ENCODE measurements at regions not wholly inside any gene's neighbourhood (a gene's known extent, or its start where the extent isn't known, plus 50 kb on each side); places are given as distances from the start of the nearest gene placed in this dataset.
"Not testable (repeated sequence)": the region's sequence is repeated elsewhere in the genome, so short reads cannot be mapped to it uniquely, and the experiment has no call there.

DNA sequence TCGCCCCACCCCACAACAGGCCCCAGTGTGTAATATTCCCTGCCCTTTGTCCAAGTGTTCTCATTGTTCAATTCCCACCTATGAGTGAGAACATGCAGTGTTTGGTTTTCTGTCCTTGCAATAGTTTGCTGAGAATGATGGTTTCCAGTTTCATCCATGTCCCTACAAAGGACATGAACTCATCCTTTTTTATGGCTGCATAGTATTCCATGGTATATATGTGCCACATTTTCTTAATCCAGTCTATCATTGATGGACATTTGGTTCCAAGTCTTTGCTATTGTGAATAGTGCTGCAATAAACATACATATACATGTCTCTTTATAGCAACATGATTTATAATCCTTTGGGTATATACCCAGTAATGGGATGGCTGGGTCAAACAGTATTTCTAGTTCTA, 132.7 kb downstream of the SNX10 start:
- H3K9me3 ChIP-seq (replicated peaks); H3K27me3 ChIP-seq (replicated peaks); H3K4me1 ChIP-seq (replicated peaks); H3K36me3 ChIP-seq; DNase-seq (ENCODE audit: low read depth in 1 of 2, low spot score in 2 of 2); H3K4me3 ChIP-seq; H3K27ac ChIP-seq: not testable (repeated sequence)

DNA sequence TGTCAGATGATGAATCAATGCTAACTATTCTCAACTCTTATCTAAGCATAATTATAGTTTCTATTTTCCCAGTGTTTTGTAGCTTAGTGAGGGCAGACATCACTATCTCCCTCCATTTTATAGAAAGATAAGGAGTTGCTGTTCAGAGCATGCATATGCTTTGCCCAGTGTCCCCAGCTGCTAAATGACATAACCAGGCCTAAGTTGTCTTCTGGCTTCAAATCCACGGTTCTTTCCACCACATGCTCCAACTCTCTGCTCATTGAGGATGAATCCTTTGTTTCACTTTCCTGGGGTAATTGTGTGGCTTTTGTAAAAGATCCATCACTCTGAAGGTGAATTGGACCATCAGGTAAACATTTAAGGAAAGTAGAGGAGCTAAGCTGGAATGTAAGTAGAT, 134.0 kb downstream of the SNX10 start:
- Histone ChIP-seq H3K9me3 (replicated peaks) (no peaks in the 10 kb centered on the region), H3K4me3 (no peak overlapping the region), H3K27me3 (replicated peaks) (no peaks in the 10 kb centered on the region), H3K27ac (no peak overlapping the region), H3K4me1 (replicated peaks) (no peaks in the 10 kb centered on the region), H3K36me3 (no peaks in the 10 kb centered on the region)
- DNase-seq (ENCODE audit: low read depth in 1 of 2, low spot score in 2 of 2), result no peak

DNA sequence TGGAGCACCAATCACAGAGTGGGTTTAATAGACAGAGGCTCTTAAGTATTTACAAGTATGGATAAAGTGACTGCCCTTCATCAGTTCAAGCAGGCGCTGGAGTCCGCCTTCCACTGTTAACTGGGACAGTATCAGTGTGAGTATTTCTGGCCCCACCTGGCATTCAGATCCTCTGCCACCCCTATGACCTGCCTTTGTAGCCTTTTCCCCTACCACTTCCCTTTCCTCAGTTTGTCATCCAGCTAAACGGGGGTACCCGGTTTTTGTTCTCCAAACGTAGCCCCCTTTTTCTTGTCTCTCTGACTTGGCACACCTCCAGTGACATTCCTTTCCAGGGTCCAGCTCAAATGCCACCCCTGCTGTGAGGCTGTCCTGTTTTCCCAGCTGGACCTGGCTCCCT, 134.4 kb downstream of the SNX10 start:
- no peak overlapping the region for H3K27ac ChIP-seq
- H3K36me3 ChIP-seq, result no peaks in the 10 kb centered on the region
- no peaks in the 10 kb centered on the region for H3K9me3 ChIP-seq (replicated peaks)
- no peaks in the 10 kb centered on the region for H3K4me1 ChIP-seq (replicated peaks)
- DNase-seq (ENCODE audit: low read depth in 1 of 2, low spot score in 2 of 2), result no peak
- no peaks in the 10 kb centered on the region for H3K27me3 ChIP-seq (replicated peaks)
- no peak overlapping the region for H3K4me3 ChIP-seq

DNA sequence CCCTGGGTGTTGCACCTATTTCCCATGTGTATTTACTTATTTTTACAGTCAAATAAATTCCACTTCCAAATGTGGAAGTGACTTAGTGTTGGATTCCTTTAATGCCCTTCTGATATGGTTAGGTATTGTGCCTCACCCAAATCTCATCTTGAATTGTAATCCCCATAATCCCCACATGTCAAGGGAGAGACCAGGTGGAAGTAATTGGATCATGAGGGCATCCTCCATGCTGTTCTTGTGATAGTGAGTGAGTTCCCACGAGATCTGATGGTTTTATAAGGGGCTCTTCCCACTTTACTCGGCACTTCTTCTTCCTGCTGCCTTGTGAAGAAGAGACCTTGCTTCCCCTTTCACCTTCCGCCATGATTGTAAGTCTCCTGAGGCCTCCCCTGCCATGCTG, 136.9 kb downstream of the SNX10 start:
- Histone ChIP-seq H3K9me3 (replicated peaks) (no peaks in the 10 kb centered on the region), H3K4me1 (replicated peaks) (no peaks in the 10 kb centered on the region), H3K4me3 (no peak overlapping the region), H3K27me3 (replicated peaks) (no peaks in the 10 kb centered on the region), H3K36me3 (no peaks in the 10 kb centered on the region), H3K27ac (no peak overlapping the region)
- DNase-seq (ENCODE audit: low read depth in 1 of 2, low spot score in 2 of 2), result no peak

DNA sequence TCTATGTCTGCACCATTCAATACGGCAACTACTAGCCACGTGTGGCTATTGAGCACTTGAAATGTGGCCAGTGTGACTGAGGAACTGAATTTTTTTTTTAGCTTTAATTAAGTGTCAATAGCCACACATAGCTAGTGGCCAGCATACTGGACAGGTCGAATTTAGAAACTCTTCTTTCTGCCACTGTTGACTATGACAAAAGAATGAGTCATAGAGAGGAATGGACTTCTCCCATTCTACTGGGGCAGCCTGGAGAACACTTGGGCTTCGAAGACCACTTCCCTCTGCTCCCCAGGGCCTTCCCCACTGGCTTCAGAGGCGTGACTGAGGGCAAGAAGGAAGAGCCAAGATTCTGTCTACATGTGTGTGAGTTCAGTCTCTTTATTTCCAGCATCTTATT, 137.5 kb downstream of the SNX10 start:
- DNase-seq (ENCODE audit: low read depth in 1 of 2, low spot score in 2 of 2), result no peak
- H3K4me1 ChIP-seq (replicated peaks), result no peaks in the 10 kb centered on the region
- no peak overlapping the region for H3K4me3 ChIP-seq
- H3K27me3 ChIP-seq (replicated peaks), result no peaks in the 10 kb centered on the region
- no peaks in the 10 kb centered on the region for H3K36me3 ChIP-seq
- H3K9me3 ChIP-seq (replicated peaks), result no peaks in the 10 kb centered on the region
- no peak overlapping the region for H3K27ac ChIP-seq

DNA sequence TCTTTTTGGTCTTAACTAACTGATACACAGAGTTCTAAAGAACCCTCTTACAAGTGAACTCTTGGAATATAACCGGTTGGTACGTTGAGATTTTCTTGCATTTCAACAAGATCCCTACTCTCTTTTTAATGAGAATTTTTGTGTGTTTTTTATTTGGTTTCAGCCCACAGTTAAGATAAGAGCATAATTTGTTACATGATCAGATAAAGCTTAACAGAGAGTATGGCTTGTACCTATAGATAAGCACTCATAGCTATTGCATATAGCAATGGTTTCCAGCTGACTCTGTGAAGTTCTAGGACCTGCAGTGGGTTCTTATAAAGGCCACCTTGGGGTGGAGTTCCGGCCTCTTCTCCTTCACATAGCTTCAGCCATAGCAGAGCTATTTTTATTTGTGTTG, 143.3 kb downstream of the SNX10 start:
- H3K4me1 ChIP-seq (replicated peaks), result no peaks in the 10 kb centered on the region
- no peak overlapping the region for H3K4me3 ChIP-seq
- no peaks in the 10 kb centered on the region for H3K27me3 ChIP-seq (replicated peaks)
- DNase-seq (ENCODE audit: low read depth in 1 of 2, low spot score in 2 of 2), result no peak
- H3K36me3 ChIP-seq, result no peaks in the 10 kb centered on the region
- no peaks in the 10 kb centered on the region for H3K9me3 ChIP-seq (replicated peaks)
- H3K27ac ChIP-seq, result no peak overlapping the region

DNA sequence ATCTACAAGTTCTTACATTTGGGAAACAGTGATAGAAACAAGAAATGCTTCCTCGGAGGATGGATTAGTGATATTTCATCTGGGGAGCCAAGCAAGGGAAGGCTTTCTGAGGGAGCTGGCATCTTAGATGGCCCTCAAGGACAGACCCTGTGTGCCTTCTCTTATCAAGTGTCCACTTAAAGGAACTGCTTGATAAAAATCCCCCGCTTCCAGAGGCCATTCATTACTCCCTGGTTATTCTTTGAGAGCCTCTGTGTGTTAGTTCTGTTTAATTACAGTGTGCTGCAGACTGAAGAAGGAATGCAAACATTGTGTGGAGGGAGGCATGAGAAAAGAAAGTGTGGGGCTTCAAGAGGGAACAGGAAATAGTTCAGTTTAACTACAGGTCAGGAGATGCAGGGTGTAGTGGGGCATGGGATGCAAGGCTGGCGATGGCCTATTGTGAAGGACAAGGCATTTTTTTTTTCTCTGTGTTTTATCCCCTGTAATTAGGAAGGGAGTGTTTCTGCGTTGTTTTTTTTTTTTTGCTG, 145.4 kb downstream of the SNX10 start:
- DNase-seq (ENCODE audit: low read depth in 1 of 2, low spot score in 2 of 2), result no peak

DNA sequence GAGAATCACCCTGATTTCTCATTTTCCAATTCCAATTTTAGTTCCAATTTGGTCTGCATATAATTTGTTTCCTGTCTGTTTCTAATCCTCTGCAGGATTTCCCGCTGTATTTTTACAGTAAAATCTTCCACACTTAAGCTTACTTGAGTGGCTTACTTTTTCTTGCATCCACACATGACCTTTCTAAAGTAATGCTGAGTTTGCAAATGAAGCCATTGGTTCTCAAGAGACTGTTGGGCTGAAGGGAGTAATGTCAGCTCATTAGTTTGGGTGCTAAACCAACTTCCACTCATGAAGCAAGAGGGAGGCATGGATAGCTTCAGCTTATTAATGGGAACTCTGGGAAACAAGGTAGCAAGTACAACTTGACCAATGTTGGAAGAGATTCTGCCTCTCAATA, 146.4 kb downstream of the SNX10 start:
- H3K4me3 ChIP-seq, result no peak overlapping the region
- no peaks in the 10 kb centered on the region for H3K36me3 ChIP-seq
- no peaks in the 10 kb centered on the region for H3K27me3 ChIP-seq (replicated peaks)
- no peak overlapping the region for H3K27ac ChIP-seq
- H3K4me1 ChIP-seq (replicated peaks), result no peaks in the 10 kb centered on the region
- H3K9me3 ChIP-seq (replicated peaks), result no peaks in the 10 kb centered on the region
- no peak for DNase-seq (ENCODE audit: low read depth in 1 of 2, low spot score in 2 of 2)

More for the DNA sequence above, 145.4 kb downstream of the SNX10 start:
- no peak overlapping the region for H3K4me3 ChIP-seq
- H3K27ac ChIP-seq, result no peak overlapping the region
- H3K4me1 ChIP-seq (replicated peaks), result no peaks in the 10 kb centered on the region
- no peaks in the 10 kb centered on the region for H3K9me3 ChIP-seq (replicated peaks)
- H3K27me3 ChIP-seq (replicated peaks), result no peaks in the 10 kb centered on the region
- no peaks in the 10 kb centered on the region for H3K36me3 ChIP-seq

DNA sequence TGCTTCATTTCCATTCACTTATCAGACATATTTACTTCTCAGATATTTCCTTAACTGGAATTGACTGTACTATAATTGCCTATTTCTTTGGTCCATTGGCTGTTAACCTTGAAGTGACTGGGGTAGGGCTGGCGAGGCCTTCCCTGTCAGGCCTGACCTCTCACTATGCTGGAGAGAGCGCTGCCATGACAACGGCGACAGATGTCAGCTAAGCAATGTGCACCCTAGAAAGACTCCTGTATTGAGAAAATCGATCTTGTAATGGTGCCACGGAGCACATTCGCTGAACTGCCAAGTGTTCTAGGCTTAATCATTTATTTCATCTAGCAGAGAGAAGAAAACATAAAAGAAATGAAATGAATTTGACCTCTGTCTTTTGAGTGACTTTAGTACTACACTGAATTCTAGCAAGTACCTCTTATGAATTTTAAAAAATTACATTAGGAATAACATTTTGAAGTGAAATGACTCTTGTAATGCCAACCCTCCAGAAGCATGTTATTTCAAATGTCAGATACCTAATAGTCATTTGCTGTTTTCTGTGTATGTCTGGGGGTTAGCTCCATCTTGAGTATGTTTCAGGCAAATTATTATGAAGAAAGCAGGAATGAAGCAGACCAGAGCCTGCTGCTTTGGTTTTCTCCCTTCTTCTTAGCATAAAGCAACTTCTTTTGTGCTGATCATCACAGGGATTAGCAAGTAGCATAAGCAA, 148.0 kb downstream of the SNX10 start:
- Histone ChIP-seq H3K4me1 (replicated peaks) (no peaks in the 10 kb centered on the region), H3K27ac (no peak overlapping the region), H3K4me3 (no peak overlapping the region), H3K9me3 (replicated peaks) (no peaks in the 10 kb centered on the region), H3K36me3 (no peaks in the 10 kb centered on the region), H3K27me3 (replicated peaks) (no peaks in the 10 kb centered on the region)
- no peak for DNase-seq (ENCODE audit: low read depth in 1 of 2, low spot score in 2 of 2)

DNA sequence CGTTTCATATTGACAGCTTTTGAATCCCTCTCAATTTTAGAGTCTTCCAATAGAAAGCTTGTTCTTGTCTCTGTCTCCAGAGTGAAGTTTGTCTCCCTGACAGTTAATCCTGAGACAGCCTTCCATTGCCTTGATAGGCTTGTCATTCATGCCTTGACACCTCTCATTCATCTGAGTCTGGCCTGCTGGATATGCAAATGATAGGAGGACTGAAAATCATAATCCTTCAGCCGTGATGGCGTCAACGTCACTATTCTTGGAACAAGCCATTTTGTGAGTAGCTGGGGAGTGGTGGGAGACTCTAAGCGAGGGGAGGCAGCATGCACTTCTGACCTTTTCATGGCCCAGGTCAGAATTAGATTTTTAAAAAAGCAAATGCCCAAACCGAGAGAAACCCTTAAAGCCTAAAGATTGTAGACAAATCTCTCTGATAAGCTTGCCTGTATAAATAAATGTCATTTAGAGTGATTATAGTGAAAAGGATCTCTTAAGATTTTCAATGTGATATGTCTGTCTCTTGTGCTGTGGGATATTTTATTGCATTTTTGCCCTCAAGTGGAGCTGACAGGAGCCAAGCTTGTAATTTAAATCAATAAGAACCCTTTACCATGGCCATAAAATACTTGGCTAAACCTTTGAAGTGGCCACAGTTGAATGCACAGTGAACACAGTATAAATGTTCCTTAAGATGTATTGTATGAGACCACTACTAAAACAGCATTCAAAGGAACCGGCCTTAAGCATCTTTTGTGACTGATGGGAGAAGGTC, 148.8 kb downstream of the SNX10 start:
- Histone ChIP-seq H3K4me1 (replicated peaks) (no peaks in the 10 kb centered on the region), H3K36me3 (no peaks in the 10 kb centered on the region), H3K9me3 (replicated peaks) (no peaks in the 10 kb centered on the region), H3K27ac (no peak overlapping the region), H3K27me3 (replicated peaks) (no peaks in the 10 kb centered on the region), H3K4me3 (no peak overlapping the region)
- no peak for DNase-seq (ENCODE audit: low read depth in 1 of 2, low spot score in 2 of 2)

DNA sequence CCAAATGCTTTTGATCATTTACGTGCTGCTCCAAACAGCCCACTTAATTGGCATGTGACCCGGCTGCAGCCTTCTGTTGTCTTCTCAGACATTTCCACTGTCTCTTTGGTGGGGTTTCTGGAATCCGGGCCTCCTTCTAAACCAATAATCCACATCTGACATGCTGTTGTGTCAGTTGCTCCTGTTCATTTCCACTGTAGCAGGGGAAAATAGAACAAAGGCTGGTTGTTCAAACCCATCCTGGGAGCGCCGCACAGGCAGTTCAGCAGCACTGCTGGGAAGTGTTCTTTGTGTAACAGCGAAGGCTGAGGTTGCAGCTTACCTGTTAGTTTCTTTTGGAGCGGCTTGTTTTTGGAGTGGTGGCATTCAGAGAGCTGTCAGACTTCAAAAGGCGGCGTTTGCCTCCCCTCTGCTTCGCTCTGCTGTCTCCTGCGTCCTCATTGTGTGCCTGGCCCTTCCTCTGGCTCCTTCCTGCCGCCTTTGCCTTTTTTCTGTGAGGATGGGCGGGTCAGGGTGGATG, 149.4 kb downstream of the SNX10 start:
- Histone ChIP-seq H3K27ac (no peak overlapping the region), H3K27me3 (replicated peaks) (no peaks in the 10 kb centered on the region), H3K4me3 (no peak overlapping the region), H3K4me1 (replicated peaks) (no peaks in the 10 kb centered on the region), H3K36me3 (no peaks in the 10 kb centered on the region), H3K9me3 (replicated peaks) (no peaks in the 10 kb centered on the region)
- no peak for DNase-seq (ENCODE audit: low read depth in 1 of 2, low spot score in 2 of 2)

DNA sequence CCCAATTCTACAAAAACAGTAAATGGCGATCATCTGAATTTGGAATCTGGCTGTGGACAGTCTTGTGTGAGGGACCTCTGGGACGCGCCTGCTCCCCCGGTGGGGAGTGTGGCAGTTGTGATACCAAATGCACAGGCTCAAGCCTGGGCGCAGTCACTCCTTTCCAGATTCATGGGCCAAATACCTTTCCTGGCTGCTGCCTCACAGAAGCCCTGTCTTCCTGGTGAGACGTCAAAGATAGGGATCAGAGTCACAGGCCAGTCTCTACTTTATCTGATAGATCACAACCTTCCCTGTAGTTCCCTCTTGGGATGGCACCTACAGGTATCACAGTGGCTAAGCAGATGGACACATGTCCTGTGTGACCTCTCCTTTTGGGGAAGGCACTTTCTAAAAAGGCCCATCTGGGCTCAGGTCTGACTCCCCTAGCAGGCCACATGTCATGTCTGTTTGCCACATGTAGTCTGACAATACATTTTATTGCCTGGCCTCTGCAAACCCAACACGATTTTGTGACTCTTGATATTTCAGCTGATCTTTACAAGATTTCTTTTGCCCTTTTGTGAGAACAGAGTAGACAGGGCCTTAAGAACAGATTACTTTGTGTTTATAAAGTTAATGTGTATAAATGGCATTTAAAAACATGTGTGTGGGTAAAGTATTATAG, 150.1 kb downstream of the SNX10 start:
- no peaks in the 10 kb centered on the region for H3K4me1 ChIP-seq (replicated peaks)
- H3K27me3 ChIP-seq (replicated peaks), result no peaks in the 10 kb centered on the region
- H3K9me3 ChIP-seq (replicated peaks), result no peaks in the 10 kb centered on the region
- no peak for DNase-seq (ENCODE audit: low read depth in 1 of 2, low spot score in 2 of 2)
- H3K27ac ChIP-seq, result no peak overlapping the region
- no peak overlapping the region for H3K4me3 ChIP-seq
- no peaks in the 10 kb centered on the region for H3K36me3 ChIP-seq

DNA sequence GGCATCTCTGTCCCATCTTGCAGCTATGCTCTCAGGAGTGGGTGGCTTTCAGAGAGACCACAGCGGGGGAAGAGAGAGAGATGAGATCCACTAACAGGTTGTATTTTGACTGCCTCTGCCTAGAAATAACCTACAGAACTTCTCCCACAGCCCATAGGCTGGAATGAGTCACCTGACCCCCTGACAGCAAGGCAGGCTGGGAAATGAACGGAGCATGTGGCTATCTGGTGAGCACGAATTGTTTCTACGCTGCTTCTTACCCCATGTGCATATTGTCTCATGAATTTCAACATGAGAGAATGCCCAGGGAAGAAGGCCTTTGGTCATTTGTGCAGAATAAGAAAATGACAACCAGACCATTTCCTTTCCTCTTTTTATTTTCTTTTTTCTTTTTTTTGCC, 151.3 kb downstream of the SNX10 start:
- no peaks in the 10 kb centered on the region for H3K9me3 ChIP-seq (replicated peaks)
- no peak for DNase-seq (ENCODE audit: low read depth in 1 of 2, low spot score in 2 of 2)
- H3K36me3 ChIP-seq, result no peaks in the 10 kb centered on the region
- H3K27me3 ChIP-seq (replicated peaks), result no peaks in the 10 kb centered on the region
- no peaks in the 10 kb centered on the region for H3K4me1 ChIP-seq (replicated peaks)
- H3K4me3 ChIP-seq, result no peak overlapping the region
- H3K27ac ChIP-seq, result no peak overlapping the region

DNA sequence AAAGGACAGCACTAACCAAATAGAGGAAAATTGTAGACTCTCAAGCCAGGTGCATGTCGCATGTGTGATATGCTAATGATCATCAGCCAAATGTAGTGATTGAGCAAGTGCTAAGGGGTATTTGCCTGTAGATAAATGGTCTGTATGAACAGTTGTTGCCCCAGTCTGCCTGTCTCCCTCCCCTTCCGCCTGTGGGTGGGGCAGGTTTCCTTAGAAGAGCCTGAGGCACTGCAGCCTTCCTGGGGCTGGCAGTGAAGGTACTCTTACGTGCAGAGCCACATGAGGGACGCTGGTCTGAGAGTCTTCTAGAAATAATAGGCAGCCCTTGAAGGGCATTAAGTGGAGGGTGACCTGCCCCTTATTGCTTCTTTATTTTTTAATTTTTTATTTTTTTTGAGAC, 152.1 kb downstream of the SNX10 start:
- Histone ChIP-seq H3K4me3 (no peak overlapping the region), H3K9me3 (replicated peaks) (no peaks in the 10 kb centered on the region), H3K36me3 (no peaks in the 10 kb centered on the region), H3K27ac (no peak overlapping the region), H3K27me3 (replicated peaks) (no peaks in the 10 kb centered on the region), H3K4me1 (replicated peaks) (no peaks in the 10 kb centered on the region)
- DNase-seq (ENCODE audit: low read depth in 1 of 2, low spot score in 2 of 2), result no peak

Measured in SJSA1 (cell line).